Left ventricle myocardium inferior (tissue), 1 donor: ENCODE measurements at regions not wholly inside any gene's neighbourhood (a gene's known extent, or its start where the extent isn't known, plus 50 kb on each side); places are given as distances from the start of the nearest gene placed in this dataset.
"Not testable (repeated sequence)": the region's sequence is repeated elsewhere in the genome, so short reads cannot be mapped to it uniquely, and the experiment has no call there.

Source experiments
- DNase-seq: peaks from one replicate; pipeline ENCODE4 v3.0.0-alpha.2; 2020
- H3K27ac ChIP-seq: fragments of 200-600 bp; replicated peaks from 2 replicates; pipeline ENCODE4 v1.8.0; 2021
- H3K27me3 ChIP-seq: fragments of 200-600 bp; 2 replicates; pipeline ENCODE4 v1.8.0; 2021; ENCODE audit warnings: low read depth
- H3K36me3 ChIP-seq: fragments of 200-600 bp; 2 replicates; pipeline ENCODE4 v1.8.0; 2021
- H3K4me1 ChIP-seq: fragments of 200-600 bp; 2 replicates; pipeline ENCODE4 v1.8.0; 2021
- H3K4me3 ChIP-seq: fragments of 200-600 bp; 2 replicates; pipeline ENCODE4 v1.8.0; 2021; ENCODE audit warnings: mild to moderate bottlenecking, moderate library complexity
- H3K9me3 ChIP-seq: fragments of 200-600 bp; replicated peaks from 2 replicates; pipeline ENCODE4 v1.8.0; 2021
- intact Hi-C: fragments of 100-400 bp; cut with micrococcal nuclease; formaldehyde crosslinking; loops from one replicate; pipeline ENCODE4 v1.11.0; 2022
- TF ChIP-seq, protein P1 (sequence below): fragments of 200-600 bp; IDR thresholded peaks from 2 replicates; pipeline ENCODE4 v1.8.0; 2021; ENCODE audit warnings: antibody characterized with exemption, mild to moderate bottlenecking, borderline replicate concordance
- donor health status: DM: no; HTN: yes; CAD: no; lungs with severe emphysema.

DNA sequence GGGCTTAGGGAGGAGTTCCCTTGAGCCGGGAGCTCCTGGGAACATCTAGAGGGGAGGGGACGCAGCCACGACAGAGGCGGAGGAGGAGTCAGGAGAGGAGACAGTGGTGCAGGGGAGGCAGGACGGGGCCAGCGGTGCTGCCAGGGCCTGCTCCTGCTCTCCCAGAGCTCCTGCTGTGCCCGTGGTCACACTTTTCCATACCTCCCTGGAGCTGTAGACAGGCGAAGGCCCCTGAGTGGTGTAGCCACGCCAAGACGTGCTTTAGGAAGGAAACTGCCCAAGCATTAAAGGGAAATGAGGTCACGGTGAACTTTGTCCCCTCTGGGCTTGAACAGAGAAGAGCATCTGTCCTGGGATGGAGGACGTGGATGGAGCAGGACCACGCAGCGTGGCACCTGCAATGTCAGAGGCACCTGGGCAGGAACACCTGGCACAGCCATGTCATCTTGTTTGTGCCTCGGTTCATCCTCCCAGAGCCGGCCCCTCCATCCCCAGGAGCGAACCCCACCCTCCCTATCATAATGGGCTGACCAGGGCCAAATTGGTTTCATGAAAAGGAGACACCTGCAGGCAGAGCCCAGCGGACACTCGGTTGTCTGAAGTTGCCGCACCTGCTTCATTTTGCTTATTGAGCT is 239.5 kb upstream of the SFSWAP start:
- Histone ChIP-seq H3K4me3 (no peak overlapping the region), H3K9me3 (peaks cover 5% of the 10 kb centered on the region), H3K27me3 (peaks cover 59% of the 10 kb centered on the region), H3K36me3 (no peaks in the 10 kb centered on the region), H3K27ac (no peak overlapping the region), H3K4me1 (no peaks in the 10 kb centered on the region)
- TF ChIP-seq, protein P1, sequence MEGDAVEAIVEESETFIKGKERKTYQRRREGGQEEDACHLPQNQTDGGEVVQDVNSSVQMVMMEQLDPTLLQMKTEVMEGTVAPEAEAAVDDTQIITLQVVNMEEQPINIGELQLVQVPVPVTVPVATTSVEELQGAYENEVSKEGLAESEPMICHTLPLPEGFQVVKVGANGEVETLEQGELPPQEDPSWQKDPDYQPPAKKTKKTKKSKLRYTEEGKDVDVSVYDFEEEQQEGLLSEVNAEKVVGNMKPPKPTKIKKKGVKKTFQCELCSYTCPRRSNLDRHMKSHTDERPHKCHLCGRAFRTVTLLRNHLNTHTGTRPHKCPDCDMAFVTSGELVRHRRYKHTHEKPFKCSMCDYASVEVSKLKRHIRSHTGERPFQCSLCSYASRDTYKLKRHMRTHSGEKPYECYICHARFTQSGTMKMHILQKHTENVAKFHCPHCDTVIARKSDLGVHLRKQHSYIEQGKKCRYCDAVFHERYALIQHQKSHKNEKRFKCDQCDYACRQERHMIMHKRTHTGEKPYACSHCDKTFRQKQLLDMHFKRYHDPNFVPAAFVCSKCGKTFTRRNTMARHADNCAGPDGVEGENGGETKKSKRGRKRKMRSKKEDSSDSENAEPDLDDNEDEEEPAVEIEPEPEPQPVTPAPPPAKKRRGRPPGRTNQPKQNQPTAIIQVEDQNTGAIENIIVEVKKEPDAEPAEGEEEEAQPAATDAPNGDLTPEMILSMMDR: no peak
- no peak for DNase-seq
- intact Hi-C loops: no loop called here

GRCh38 chr12:131471946-131472732 is 238.8 kb upstream of the SFSWAP start:
- intact Hi-C loops: no loop called here
- peaks cover 51% of the 10 kb centered on the region for H3K27me3 ChIP-seq
- TF ChIP-seq, protein P1: no peak
- peaks cover under 1% of the 10 kb centered on the region for H3K9me3 ChIP-seq
- no peak overlapping the region for H3K4me3 ChIP-seq
- H3K27ac ChIP-seq: no peak overlapping the region
- no peaks in the 10 kb centered on the region for H3K4me1 ChIP-seq
- H3K36me3 ChIP-seq: no peaks in the 10 kb centered on the region
- no peak for DNase-seq

DNA sequence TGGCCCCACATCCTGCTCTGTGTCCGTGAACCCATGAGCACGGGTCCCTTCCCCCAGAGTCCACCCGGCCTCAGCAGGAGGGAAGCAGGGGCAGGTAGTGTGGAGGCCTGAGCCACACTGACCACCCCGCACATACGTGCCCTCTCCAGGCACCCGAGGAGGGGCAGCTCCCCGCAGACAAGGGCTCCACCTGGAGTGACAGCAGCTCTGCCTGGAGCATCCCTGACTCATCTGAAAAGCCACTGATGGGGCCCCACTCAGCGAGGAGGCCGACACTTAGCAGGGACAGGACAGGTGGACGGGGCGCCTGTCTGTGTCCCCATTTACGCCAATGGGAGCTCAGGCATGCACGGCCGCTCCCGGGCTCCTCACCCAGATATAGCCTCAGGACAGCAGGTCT is 237.6 kb upstream of the SFSWAP start:
- no peak overlapping the region for H3K4me3 ChIP-seq

DNA sequence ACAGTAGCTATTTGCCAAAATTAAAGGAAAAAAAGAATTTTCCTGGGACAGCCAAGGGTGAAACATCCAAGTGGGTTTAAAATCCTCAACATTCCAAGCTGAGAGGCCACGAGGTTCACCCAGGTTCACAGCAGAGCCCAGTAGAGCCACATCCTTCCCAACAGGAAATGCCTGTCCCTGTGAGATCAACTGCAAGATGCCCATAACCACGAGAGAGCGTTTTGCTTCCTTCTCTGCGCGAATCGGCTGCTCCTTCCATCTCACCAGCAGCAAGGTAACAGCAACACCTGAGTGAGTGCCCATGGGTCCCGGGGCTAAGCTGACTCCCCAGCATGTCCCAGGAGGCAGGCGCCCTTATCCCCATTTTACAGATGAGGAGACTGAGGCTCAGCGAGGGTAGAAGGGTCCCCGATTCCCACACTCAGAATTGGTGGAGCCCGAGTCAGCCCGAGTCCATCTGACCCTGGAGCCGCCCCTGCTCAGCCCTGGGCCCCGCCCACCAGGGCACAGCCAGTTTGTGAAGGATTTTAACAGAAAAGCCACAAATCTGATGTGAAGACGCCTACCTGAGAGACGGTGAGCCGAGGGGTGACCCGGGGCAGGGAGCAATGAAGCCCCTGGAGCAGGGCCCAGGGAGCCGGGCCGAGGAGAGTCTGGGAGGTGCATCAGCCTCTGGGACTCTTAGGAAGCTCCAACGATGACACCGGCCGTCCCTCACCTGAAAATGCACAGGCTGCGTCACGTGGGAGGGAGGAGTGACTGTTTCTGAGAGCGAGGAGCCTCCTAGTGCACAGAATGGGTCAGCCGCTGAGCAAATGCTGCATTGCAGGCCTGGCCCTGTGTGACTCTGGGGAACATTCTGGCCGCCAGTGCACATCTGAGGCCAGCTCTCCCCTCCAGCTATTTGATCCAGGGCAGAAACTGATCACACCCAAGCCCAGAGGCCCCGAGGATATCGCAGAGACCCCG is 236.9 kb upstream of the SFSWAP start:
- H3K4me1 ChIP-seq: no peaks in the 10 kb centered on the region
- intact Hi-C loops: no loop called here
- H3K9me3 ChIP-seq: no peaks in the 10 kb centered on the region
- H3K4me3 ChIP-seq: no peak overlapping the region
- no peak for DNase-seq
- H3K27ac ChIP-seq: no peak overlapping the region
- H3K36me3 ChIP-seq: no peaks in the 10 kb centered on the region
- H3K27me3 ChIP-seq: peaks cover 37% of the 10 kb centered on the region
- TF ChIP-seq, protein P1: no peak

More for the DNA sequence above, 237.6 kb upstream of the SFSWAP start:
- intact Hi-C loops: no loop called here
- Histone ChIP-seq H3K9me3 (no peaks in the 10 kb centered on the region), H3K27ac (no peak overlapping the region), H3K36me3 (no peaks in the 10 kb centered on the region), H3K4me1 (no peaks in the 10 kb centered on the region), H3K27me3 (peaks cover 40% of the 10 kb centered on the region)
- DNase-seq: no peak
- TF ChIP-seq, protein P1: no peak

GRCh38 chr12:131475012-131475411 is 235.9 kb upstream of the SFSWAP start:
- H3K27ac ChIP-seq, H3K9me3 ChIP-seq, DNase-seq, H3K36me3 ChIP-seq, H3K4me1 ChIP-seq, H3K4me3 ChIP-seq, intact Hi-C loops: not testable (repeated sequence)
- peaks cover 44% of the 10 kb centered on the region for H3K27me3 ChIP-seq
